ENCODE measurements at regions not wholly inside any gene's neighbourhood (a gene's known extent, or its start where the extent isn't known, plus 50 kb on each side); places are given as distances from the start of the nearest gene placed in this dataset.
"Not testable (repeated sequence)": the region's sequence is repeated elsewhere in the genome, so short reads cannot be mapped to it uniquely, and the experiment has no call there.

GRCh38 chr10:109037978-109038377, 885.3 kb downstream of the XPNPEP1 start:
- FAIRE-seq: no peak

GRCh38 chr10:109030581-109031210, 892.6 kb downstream of the XPNPEP1 start:
- no peak for FAIRE-seq

- no peak for FAIRE-seq
Observed at GRCh38 chr10:109029870-109030269, 893.4 kb downstream of the XPNPEP1 start.

- no peak for FAIRE-seq
Observed at GRCh38 chr10:109027534-109028185, 895.7 kb downstream of the XPNPEP1 start.

GRCh38 chr10:109025172-109025571, 898.1 kb downstream of the XPNPEP1 start:
- no peak for FAIRE-seq

GRCh38 chr10:109022417-109023049, 900.8 kb downstream of the XPNPEP1 start:
- peak; percentile 41 for FAIRE-seq

GRCh38 chr10:109019001-109019424, 904.3 kb downstream of the XPNPEP1 start:
- FAIRE-seq: peak; percentile 90

- FAIRE-seq: no peak
Observed at GRCh38 chr10:109007514-109007913, 915.8 kb downstream of the XPNPEP1 start.

GRCh38 chr10:108990441-108990840, 932.9 kb downstream of the XPNPEP1 start:
- no peak for FAIRE-seq

- no peak for FAIRE-seq
Observed at GRCh38 chr10:108989976-108990375, 933.3 kb downstream of the XPNPEP1 start.

GRCh38 chr10:108982159-108982558, 941.2 kb downstream of the XPNPEP1 start:
- FAIRE-seq: no peak

GRCh38 chr10:108980869-108981268, 942.4 kb downstream of the XPNPEP1 start:
- no peak for FAIRE-seq

- FAIRE-seq: no peak
Observed at GRCh38 chr10:108975459-108976058, 947.8 kb downstream of the XPNPEP1 start.

- no peak for FAIRE-seq
Observed at GRCh38 chr10:108970016-108970415, 953.3 kb downstream of the XPNPEP1 start.

GRCh38 chr10:108966411-108966810, 956.9 kb downstream of the XPNPEP1 start:
- no peak for FAIRE-seq

GRCh38 chr10:108966005-108966404, 957.3 kb downstream of the XPNPEP1 start:
- FAIRE-seq: no peak

GRCh38 chr10:108962172-108962571, 961.1 kb downstream of the XPNPEP1 start:
- no peak for FAIRE-seq

- no peak for FAIRE-seq
Observed at GRCh38 chr10:108957681-108958080, 965.6 kb downstream of the XPNPEP1 start.

- FAIRE-seq: no peak
Observed at GRCh38 chr10:108956149-108956548, 967.2 kb downstream of the XPNPEP1 start.

GRCh38 chr10:108920029-108920428, 1003.3 kb downstream of the XPNPEP1 start:
- not testable (repeated sequence) for FAIRE-seq

GRCh38 chr10:108913300-108913699, 1010.0 kb downstream of the XPNPEP1 start:
- no peak for FAIRE-seq

- no peak for FAIRE-seq
Observed at GRCh38 chr10:108911814-108912541, 1011.3 kb downstream of the XPNPEP1 start.

GRCh38 chr10:108908096-108908495, 1015.2 kb downstream of the XPNPEP1 start:
- no peak for FAIRE-seq

Measured in islet of Langerhans (tissue), 1 donor.